Panc1 (cell line): ENCODE measurements at regions not wholly inside any gene's neighbourhood (a gene's known extent, or its start where the extent isn't known, plus 50 kb on each side); places are given as distances from the start of the nearest gene placed in this dataset.
A peak's percentile ranks its signal among the peaks of the same experiment; 100 is the strongest.

Experiments
- ATAC-seq: fragments of 200-7000 bp; cut with Tn5 transposase; 2 replicates; pipeline ENCODE4 v1.9.1; 2020; ENCODE audit warnings: mild to moderate bottlenecking, moderate library complexity
- BruUV-seq: library from RNA; stranded (reverse); fragments of 400-500 nt; replicated peaks from 2 replicates; lab custom pipeline; 2021; lab: Mats Ljungman, UMichigan
- CTCF ChIA-PET: fragments of 300-600 bp; sonication (Branson Sonifier 250); formaldehyde crosslinking; loops from one replicate; lab custom pipeline; 2022; ENCODE audit warnings: antibody characterized with exemption; lab: Charles Lee
- POLR2A ChIA-PET: fragments of 300-600 bp; sonication (Branson Sonifier 250); formaldehyde crosslinking; loops from one replicate; lab custom pipeline; 2022; ENCODE audit warnings: antibody characterized with exemption; lab: Charles Lee
- DNase-seq: peaks from one replicate; pipeline ENCODE4 v3.0.0-alpha.2; 2010; ENCODE audit warnings: low read depth, low spot score
- H3K27ac ChIP-seq: 2 replicates; pipeline ENCODE4 v1.5.1; 2011; ENCODE audit warnings: mild to moderate bottlenecking, low read length, inconsistent platforms
- H3K27me3 ChIP-seq: fragments of 200-500 bp; sonication (Bioruptor generic); 2 replicates; pipeline ENCODE4 v1.6.0; 2014; ENCODE audit warnings: low read length, inconsistent platforms; ENCODE audit not compliant: control insufficient read depth, insufficient read depth
- H3K36me3 ChIP-seq: fragments of 200-500 bp; sonication (Bioruptor generic); 2 replicates; pipeline ENCODE4 v1.5.1; 2014; ENCODE audit warnings: inconsistent platforms, mild to moderate bottlenecking, low read length, moderate library complexity; ENCODE audit not compliant: control insufficient read depth, insufficient read depth
- H3K4me1 ChIP-seq: 2 replicates; pipeline ENCODE4 v1.5.1; 2011; ENCODE audit warnings: inconsistent platforms, mild to moderate bottlenecking, low read length, moderate library complexity; ENCODE audit not compliant: control insufficient read depth, insufficient read depth
- H3K4me3 ChIP-seq, 2 experiments: 2 replicates each; pipeline ENCODE4 v1.5.1; 2011 to 2012; ENCODE audit warnings: low read depth in 2 of 2, low read length in 2 of 2, mild to moderate bottlenecking in 2 of 2, inconsistent platforms in 1 of 2, moderate library complexity in 1 of 2
- H3K9me3 ChIP-seq: fragments of 200-500 bp; sonication (Bioruptor generic); 2 replicates; pipeline ENCODE4 v1.5.1; 2014; ENCODE audit warnings: low read depth, mild to moderate bottlenecking, inconsistent platforms, low read length, moderate library complexity; ENCODE audit not compliant: control insufficient read depth, insufficient read depth
- POLR2AphosphoS5 ChIP-seq: IDR thresholded peaks from 2 replicates; pipeline ENCODE4 v1.6.1; 2012; ENCODE audit warnings: mild to moderate bottlenecking, low read depth, low read length, moderate library complexity
- SIN3A ChIP-seq: IDR thresholded peaks from 2 replicates; pipeline ENCODE4 v1.6.1; 2012; ENCODE audit warnings: low read depth, mild to moderate bottlenecking, low read length, moderate library complexity, borderline replicate concordance; ENCODE audit not compliant: insufficient read depth
- TCF7L2 ChIP-seq: IDR thresholded peaks from 2 replicates; pipeline ENCODE4 v1.6.1; 2011; ENCODE audit warnings: mild to moderate bottlenecking, low read depth, low read length, inconsistent platforms
- in situ Hi-C: cut with HindIII; loops from 2 replicates; pipeline ENCODE4 v1.10.0; 2016; ENCODE audit warnings: low sequenced_read_pairs, low pct_unique_long_range_greater_than_20kb
- intact Hi-C: fragments of 100-400 bp; cut with micrococcal nuclease; formaldehyde crosslinking; loops from one replicate; pipeline ENCODE4 v1.10.0; 2022; ENCODE audit not compliant: unreplicated experiment
- TF ChIP-seq, protein P1 (sequence below): fragments of 450-650 bp; IDR thresholded peaks from 2 replicates; pipeline ENCODE4 v1.5.1; 2017; ENCODE audit warnings: mild to moderate bottlenecking
- TF ChIP-seq, protein P2 (sequence below), 2 experiments: IDR thresholded peaks; 2 replicates each; pipeline ENCODE4 v1.6.1; 2011 to 2012; ENCODE audit warnings: low read depth in 2 of 2, control low read depth in 1 of 2, low read length in 1 of 2, mild to moderate bottlenecking in 1 of 2, moderate library complexity in 1 of 2; ENCODE audit not compliant: insufficient read depth in 1 of 2

DNA sequence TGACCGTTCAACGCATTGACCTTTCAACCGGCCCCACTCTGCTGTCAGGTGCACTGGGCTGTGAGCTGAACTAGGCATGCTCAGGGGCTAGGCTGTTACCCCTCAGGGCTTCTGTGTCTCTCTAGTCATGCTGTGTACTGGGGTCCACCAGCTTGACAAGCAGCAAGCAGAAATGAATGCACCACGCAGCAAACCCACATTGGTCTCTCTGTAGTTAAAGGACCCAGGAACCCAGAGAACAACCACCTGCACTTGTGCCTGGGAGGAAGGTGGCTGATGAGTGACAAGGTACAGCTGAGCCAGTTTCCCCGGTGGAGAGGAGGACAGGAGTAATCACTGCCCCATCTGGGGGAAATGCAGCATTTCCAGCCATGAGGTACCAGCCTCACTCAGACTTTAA, 159.9 kb downstream of the USP12 start:
- in situ Hi-C loops (no loop called here), intact Hi-C loops (no loop called here)
- ChIA-PET POLR2A (no interaction called here), CTCF (no interaction called here)
- no peak overlapping the region for H3K4me3 ChIP-seq
- peaks cover 12% of the 10 kb centered on the region for H3K4me1 ChIP-seq
- ATAC-seq (no peak), DNase-seq (no peak)
- TF ChIP-seq, protein P1, sequence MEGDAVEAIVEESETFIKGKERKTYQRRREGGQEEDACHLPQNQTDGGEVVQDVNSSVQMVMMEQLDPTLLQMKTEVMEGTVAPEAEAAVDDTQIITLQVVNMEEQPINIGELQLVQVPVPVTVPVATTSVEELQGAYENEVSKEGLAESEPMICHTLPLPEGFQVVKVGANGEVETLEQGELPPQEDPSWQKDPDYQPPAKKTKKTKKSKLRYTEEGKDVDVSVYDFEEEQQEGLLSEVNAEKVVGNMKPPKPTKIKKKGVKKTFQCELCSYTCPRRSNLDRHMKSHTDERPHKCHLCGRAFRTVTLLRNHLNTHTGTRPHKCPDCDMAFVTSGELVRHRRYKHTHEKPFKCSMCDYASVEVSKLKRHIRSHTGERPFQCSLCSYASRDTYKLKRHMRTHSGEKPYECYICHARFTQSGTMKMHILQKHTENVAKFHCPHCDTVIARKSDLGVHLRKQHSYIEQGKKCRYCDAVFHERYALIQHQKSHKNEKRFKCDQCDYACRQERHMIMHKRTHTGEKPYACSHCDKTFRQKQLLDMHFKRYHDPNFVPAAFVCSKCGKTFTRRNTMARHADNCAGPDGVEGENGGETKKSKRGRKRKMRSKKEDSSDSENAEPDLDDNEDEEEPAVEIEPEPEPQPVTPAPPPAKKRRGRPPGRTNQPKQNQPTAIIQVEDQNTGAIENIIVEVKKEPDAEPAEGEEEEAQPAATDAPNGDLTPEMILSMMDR = no peak
- TF ChIP-seq, protein P2, sequence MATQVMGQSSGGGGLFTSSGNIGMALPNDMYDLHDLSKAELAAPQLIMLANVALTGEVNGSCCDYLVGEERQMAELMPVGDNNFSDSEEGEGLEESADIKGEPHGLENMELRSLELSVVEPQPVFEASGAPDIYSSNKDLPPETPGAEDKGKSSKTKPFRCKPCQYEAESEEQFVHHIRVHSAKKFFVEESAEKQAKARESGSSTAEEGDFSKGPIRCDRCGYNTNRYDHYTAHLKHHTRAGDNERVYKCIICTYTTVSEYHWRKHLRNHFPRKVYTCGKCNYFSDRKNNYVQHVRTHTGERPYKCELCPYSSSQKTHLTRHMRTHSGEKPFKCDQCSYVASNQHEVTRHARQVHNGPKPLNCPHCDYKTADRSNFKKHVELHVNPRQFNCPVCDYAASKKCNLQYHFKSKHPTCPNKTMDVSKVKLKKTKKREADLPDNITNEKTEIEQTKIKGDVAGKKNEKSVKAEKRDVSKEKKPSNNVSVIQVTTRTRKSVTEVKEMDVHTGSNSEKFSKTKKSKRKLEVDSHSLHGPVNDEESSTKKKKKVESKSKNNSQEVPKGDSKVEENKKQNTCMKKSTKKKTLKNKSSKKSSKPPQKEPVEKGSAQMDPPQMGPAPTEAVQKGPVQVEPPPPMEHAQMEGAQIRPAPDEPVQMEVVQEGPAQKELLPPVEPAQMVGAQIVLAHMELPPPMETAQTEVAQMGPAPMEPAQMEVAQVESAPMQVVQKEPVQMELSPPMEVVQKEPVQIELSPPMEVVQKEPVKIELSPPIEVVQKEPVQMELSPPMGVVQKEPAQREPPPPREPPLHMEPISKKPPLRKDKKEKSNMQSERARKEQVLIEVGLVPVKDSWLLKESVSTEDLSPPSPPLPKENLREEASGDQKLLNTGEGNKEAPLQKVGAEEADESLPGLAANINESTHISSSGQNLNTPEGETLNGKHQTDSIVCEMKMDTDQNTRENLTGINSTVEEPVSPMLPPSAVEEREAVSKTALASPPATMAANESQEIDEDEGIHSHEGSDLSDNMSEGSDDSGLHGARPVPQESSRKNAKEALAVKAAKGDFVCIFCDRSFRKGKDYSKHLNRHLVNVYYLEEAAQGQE (IDR thresholded peaks at IDR 0.05; ENCODE audit: insufficient read depth in 1 of 2, low read depth in 2 of 2, low read length in 1 of 2) = no peak
- TF ChIP-seq POLR2AphosphoS5 = no peak
- no peak for TF ChIP-seq TCF7L2
- no peak for TF ChIP-seq SIN3A
- H3K27me3 ChIP-seq = no peaks in the 10 kb centered on the region
- no TSS peak for BruUV-seq
- H3K9me3 ChIP-seq = no peaks in the 10 kb centered on the region
- H3K36me3 ChIP-seq = no peaks in the 10 kb centered on the region
- peak overlapping the region; percentile 81 for H3K27ac ChIP-seq

DNA sequence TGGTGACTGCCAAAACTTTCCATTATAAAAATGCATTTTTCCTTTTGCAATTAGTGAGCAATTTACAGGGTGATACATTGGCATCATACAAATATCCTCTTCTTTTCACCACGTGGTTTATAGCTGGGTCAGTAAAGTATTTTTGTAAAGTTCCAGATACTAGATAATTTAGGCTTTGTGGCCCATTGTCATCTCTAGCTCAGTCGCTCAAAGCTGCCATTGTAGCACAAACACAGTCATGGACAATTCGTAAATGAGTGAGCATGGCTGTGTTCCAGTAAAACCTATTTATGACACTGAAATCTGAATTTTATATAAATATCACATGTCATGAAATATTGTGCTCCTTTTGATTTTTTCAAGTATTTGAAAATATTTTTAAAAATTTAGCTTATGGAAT, 162.9 kb downstream of the USP12 start:
- Histone ChIP-seq H3K9me3 (no peaks in the 10 kb centered on the region), H3K27me3 (no peaks in the 10 kb centered on the region), H3K4me1 (peaks cover 26% of the 10 kb centered on the region), H3K4me3 (no peak overlapping the region), H3K27ac (peak overlapping the region; percentile 92), H3K36me3 (no peaks in the 10 kb centered on the region)
- CTCF ChIA-PET = no interaction called here
- BruUV-seq = no TSS peak
- DNase-seq = no peak
- intact Hi-C loops = no loop called here
- POLR2A ChIA-PET = no interaction called here
- TF ChIP-seq, protein P1 = no peak
- TF ChIP-seq POLR2AphosphoS5 (no peak), TCF7L2 (no peak), SIN3A (no peak)
- TF ChIP-seq, protein P2 (IDR thresholded peaks at IDR 0.05; ENCODE audit: insufficient read depth in 1 of 2, low read depth in 2 of 2, low read length in 1 of 2) = no peak
- in situ Hi-C loops = no loop called here
- ATAC-seq = no peak
